Neural cell (in vitro differentiated cells): ENCODE measurements at regions not wholly inside any gene's neighbourhood (a gene's known extent, or its start where the extent isn't known, plus 50 kb on each side); places are given as distances from the start of the nearest gene placed in this dataset.

Source experiments
- H2AFZ ChIP-seq: fragments of 200-600, 300-800 bp; sonication (generic), shearing (Covaris generic); 2 replicates; pipeline ENCODE4 v1.6.0; 2014; ENCODE audit warnings: low read depth, mild to moderate bottlenecking, antibody characterized with exemption, low read length, moderate library complexity
- H3F3A ChIP-seq: fragments of 200-600 bp; shearing (Covaris generic); 2 replicates; pipeline ENCODE4 v1.6.1; 2016; ENCODE audit warnings: mild to moderate bottlenecking, moderate library complexity, mixed read lengths, antibody characterized with exemption, low read length; ENCODE audit not compliant: insufficient read depth, poor library complexity, severe bottlenecking
- H3K27ac ChIP-seq: fragments of 200-600, 300-800 bp; sonication (generic), shearing (Covaris generic); 2 replicates; pipeline ENCODE4 v1.5.1; 2014; ENCODE audit warnings: mild to moderate bottlenecking, low read length, moderate library complexity
- H3K27me3 ChIP-seq: fragments of 300-800, 200-600 bp; sonication (generic), shearing (Covaris generic); 2 replicates; pipeline ENCODE4 v1.6.0; 2014; ENCODE audit warnings: mild to moderate bottlenecking, low read depth, low read length, moderate library complexity; ENCODE audit not compliant: insufficient read depth
- H3K36me3 ChIP-seq: fragments of 300-800, 200-600 bp; sonication (generic), shearing (Covaris generic); 2 replicates; pipeline ENCODE4 v1.5.1; 2014; ENCODE audit warnings: mild to moderate bottlenecking, antibody characterized with exemption, low read length, moderate library complexity; ENCODE audit not compliant: insufficient read depth
- H3K4me2 ChIP-seq: fragments of 300-800, 200-600 bp; sonication (generic), shearing (Covaris generic); 2 replicates; pipeline ENCODE4 v1.6.0; 2014; ENCODE audit warnings: mild to moderate bottlenecking, low read length
- H3K4me3 ChIP-seq: fragments of 300-800, 200-600 bp; sonication (generic), shearing (Covaris generic); 2 replicates; pipeline ENCODE4 v1.5.1; 2014; ENCODE audit warnings: mild to moderate bottlenecking, low read length, moderate library complexity
- H3K79me2 ChIP-seq: fragments of 200-600 bp; shearing (Covaris generic); replicated peaks from 2 replicates; pipeline ENCODE4 v1.6.0; 2014; ENCODE audit warnings: mild to moderate bottlenecking, low read length, moderate library complexity; ENCODE audit not compliant: insufficient read depth
- H3K9ac ChIP-seq: fragments of 300-800, 200-600 bp; sonication (generic), shearing (Covaris generic); 2 replicates; pipeline ENCODE4 v1.6.1; 2016; ENCODE audit warnings: mild to moderate bottlenecking, low read length, mixed read lengths
- H3K9me2 ChIP-seq: fragments of 200-600 bp; shearing (Covaris generic); 2 replicates; pipeline ENCODE4 v1.6.1; 2016; ENCODE audit warnings: mild to moderate bottlenecking, low read length, mixed read lengths; ENCODE audit not compliant: insufficient read depth
- H3K9me3 ChIP-seq: fragments of 200-600, 300-800 bp; sonication (generic), shearing (Covaris generic); 2 replicates; pipeline ENCODE4 v1.6.1; 2016; ENCODE audit warnings: mild to moderate bottlenecking, mixed run types, low read length, moderate library complexity, mixed read lengths
- H4K20me1 ChIP-seq: fragments of 200-600 bp; shearing (Covaris generic); 2 replicates; pipeline ENCODE4 v1.6.1; 2016; ENCODE audit warnings: mild to moderate bottlenecking, mixed run types; ENCODE audit not compliant: insufficient read depth
- EP300 ChIP-seq: fragments of 450-650 bp; conservative IDR thresholded peaks from 2 replicates; pipeline ENCODE4 v1.6.1; 2014; ENCODE audit warnings: antibody characterized with exemption, mild to moderate bottlenecking, moderate library complexity; ENCODE audit not compliant: poor library complexity, severe bottlenecking
- EZH2 ChIP-seq: fragments of 200-600, 300-800 bp; shearing (Covaris generic), sonication (generic); IDR thresholded peaks from 2 replicates; pipeline ENCODE4 v1.6.1; 2014; ENCODE audit warnings: antibody characterized with exemption, low read length, borderline replicate concordance, mild to moderate bottlenecking; ENCODE audit not compliant: insufficient read depth, poor library complexity, severe bottlenecking
- MXI1 ChIP-seq: fragments of 450-650 bp; conservative IDR thresholded peaks from 2 replicates; pipeline ENCODE4 v1.6.1; 2014; ENCODE audit warnings: antibody characterized with exemption, mild to moderate bottlenecking; ENCODE audit not compliant: poor library complexity, severe bottlenecking
- POLR2AphosphoS5 ChIP-seq: IDR thresholded peaks from 2 replicates; pipeline ENCODE4 v1.6.1; 2012
- RAD21 ChIP-seq: fragments of 450-650 bp; conservative IDR thresholded peaks from 2 replicates; pipeline ENCODE4 v1.6.1; 2014; ENCODE audit warnings: antibody characterized with exemption, mild to moderate bottlenecking, moderate library complexity
- SMC3 ChIP-seq: fragments of 450-650 bp; conservative IDR thresholded peaks from 2 replicates; pipeline ENCODE4 v1.6.1; 2014; ENCODE audit warnings: antibody characterized with exemption, mild to moderate bottlenecking, moderate library complexity; ENCODE audit not compliant: poor library complexity
- TAF1 ChIP-seq: IDR thresholded peaks from 2 replicates; pipeline ENCODE4 v1.6.1; 2012; ENCODE audit warnings: low read depth
- TF ChIP-seq, protein P1 (sequence below): IDR thresholded peaks from 2 replicates; pipeline ENCODE4 v1.6.1; 2012; ENCODE audit warnings: borderline replicate concordance
- TF ChIP-seq, protein P2 (sequence below): fragments of 450-650 bp; IDR thresholded peaks from 2 replicates; pipeline ENCODE4 v1.5.1; 2014; ENCODE audit warnings: antibody characterized with exemption, mild to moderate bottlenecking, moderate library complexity; ENCODE audit not compliant: poor library complexity, severe bottlenecking

DNA sequence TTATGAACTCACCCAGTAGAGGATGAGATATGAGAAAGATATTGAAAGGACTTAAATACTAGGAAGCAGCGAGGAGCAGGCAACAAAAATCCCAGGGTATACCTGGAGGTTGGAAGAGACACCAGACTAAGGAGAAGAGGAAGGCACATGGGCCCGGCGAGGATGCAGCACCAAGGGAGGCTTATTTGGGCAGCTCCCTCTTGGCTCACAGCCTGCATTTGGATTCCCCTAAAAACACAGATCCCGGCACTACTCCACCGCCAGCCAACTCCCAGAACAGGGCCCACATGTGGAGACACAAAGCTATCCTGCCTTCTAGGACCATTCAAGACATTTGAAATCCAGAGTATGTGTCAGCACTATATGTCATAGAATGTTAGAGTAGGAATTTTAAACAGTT is 199.8 kb upstream of the FBXL7 start:
- Histone ChIP-seq H3K27ac (no peak overlapping the region), H2AFZ (no peak overlapping the region), H3K36me3 (no peaks in the 10 kb centered on the region), H3F3A (no peaks in the 10 kb centered on the region), H3K79me2 (no peaks in the 10 kb centered on the region), H4K20me1 (no peaks in the 10 kb centered on the region), H3K9me3 (no peaks in the 10 kb centered on the region), H3K27me3 (no peaks in the 10 kb centered on the region), H3K4me3 (no peak overlapping the region), H3K4me2 (no peak overlapping the region), H3K9me2 (no peaks in the 10 kb centered on the region), H3K9ac (no peak overlapping the region)
- no peak for TF ChIP-seq POLR2AphosphoS5
- TF ChIP-seq, protein P1, sequence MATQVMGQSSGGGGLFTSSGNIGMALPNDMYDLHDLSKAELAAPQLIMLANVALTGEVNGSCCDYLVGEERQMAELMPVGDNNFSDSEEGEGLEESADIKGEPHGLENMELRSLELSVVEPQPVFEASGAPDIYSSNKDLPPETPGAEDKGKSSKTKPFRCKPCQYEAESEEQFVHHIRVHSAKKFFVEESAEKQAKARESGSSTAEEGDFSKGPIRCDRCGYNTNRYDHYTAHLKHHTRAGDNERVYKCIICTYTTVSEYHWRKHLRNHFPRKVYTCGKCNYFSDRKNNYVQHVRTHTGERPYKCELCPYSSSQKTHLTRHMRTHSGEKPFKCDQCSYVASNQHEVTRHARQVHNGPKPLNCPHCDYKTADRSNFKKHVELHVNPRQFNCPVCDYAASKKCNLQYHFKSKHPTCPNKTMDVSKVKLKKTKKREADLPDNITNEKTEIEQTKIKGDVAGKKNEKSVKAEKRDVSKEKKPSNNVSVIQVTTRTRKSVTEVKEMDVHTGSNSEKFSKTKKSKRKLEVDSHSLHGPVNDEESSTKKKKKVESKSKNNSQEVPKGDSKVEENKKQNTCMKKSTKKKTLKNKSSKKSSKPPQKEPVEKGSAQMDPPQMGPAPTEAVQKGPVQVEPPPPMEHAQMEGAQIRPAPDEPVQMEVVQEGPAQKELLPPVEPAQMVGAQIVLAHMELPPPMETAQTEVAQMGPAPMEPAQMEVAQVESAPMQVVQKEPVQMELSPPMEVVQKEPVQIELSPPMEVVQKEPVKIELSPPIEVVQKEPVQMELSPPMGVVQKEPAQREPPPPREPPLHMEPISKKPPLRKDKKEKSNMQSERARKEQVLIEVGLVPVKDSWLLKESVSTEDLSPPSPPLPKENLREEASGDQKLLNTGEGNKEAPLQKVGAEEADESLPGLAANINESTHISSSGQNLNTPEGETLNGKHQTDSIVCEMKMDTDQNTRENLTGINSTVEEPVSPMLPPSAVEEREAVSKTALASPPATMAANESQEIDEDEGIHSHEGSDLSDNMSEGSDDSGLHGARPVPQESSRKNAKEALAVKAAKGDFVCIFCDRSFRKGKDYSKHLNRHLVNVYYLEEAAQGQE, result no peak

GRCh38 chr5:15290953-15291352 is 209.0 kb upstream of the FBXL7 start:
- no peak overlapping the region for H3K9ac ChIP-seq
- H3K27me3 ChIP-seq, result no peaks in the 10 kb centered on the region
- H4K20me1 ChIP-seq, result no peaks in the 10 kb centered on the region
- H3K27ac ChIP-seq, result no peak overlapping the region
- H3K9me3 ChIP-seq, result no peaks in the 10 kb centered on the region
- H3F3A ChIP-seq, result no peaks in the 10 kb centered on the region
- H2AFZ ChIP-seq, result no peak overlapping the region
- H3K4me3 ChIP-seq, result no peak overlapping the region
- H3K79me2 ChIP-seq, result no peaks in the 10 kb centered on the region
- H3K4me2 ChIP-seq, result no peak overlapping the region
- H3K9me2 ChIP-seq, result no peaks in the 10 kb centered on the region
- H3K36me3 ChIP-seq, result no peaks in the 10 kb centered on the region
- no peak for TF ChIP-seq MXI1

- Histone ChIP-seq H3K4me2 (no peak overlapping the region), H3K79me2 (no peaks in the 10 kb centered on the region), H4K20me1 (no peaks in the 10 kb centered on the region), H3K27me3 (no peaks in the 10 kb centered on the region), H3K9me2 (no peaks in the 10 kb centered on the region), H3F3A (no peaks in the 10 kb centered on the region), H3K9me3 (no peaks in the 10 kb centered on the region), H3K36me3 (no peaks in the 10 kb centered on the region), H3K27ac (no peak overlapping the region), H2AFZ (no peak overlapping the region), H3K4me3 (no peak overlapping the region), H3K9ac (no peak overlapping the region)
- TF ChIP-seq, protein P2, sequence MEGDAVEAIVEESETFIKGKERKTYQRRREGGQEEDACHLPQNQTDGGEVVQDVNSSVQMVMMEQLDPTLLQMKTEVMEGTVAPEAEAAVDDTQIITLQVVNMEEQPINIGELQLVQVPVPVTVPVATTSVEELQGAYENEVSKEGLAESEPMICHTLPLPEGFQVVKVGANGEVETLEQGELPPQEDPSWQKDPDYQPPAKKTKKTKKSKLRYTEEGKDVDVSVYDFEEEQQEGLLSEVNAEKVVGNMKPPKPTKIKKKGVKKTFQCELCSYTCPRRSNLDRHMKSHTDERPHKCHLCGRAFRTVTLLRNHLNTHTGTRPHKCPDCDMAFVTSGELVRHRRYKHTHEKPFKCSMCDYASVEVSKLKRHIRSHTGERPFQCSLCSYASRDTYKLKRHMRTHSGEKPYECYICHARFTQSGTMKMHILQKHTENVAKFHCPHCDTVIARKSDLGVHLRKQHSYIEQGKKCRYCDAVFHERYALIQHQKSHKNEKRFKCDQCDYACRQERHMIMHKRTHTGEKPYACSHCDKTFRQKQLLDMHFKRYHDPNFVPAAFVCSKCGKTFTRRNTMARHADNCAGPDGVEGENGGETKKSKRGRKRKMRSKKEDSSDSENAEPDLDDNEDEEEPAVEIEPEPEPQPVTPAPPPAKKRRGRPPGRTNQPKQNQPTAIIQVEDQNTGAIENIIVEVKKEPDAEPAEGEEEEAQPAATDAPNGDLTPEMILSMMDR, result no peak
- TF ChIP-seq POLR2AphosphoS5 (no peak), TAF1 (no peak), EP300 (no peak), SMC3 (no peak), RAD21 (no peak), MXI1 (no peak), EZH2 (no peak)
- TF ChIP-seq, protein P1, result no peak
Observed at GRCh38 chr5:15286650-15287049, 213.3 kb upstream of the FBXL7 start.
